ENCODE measurements at regions not wholly inside any gene's neighbourhood (a gene's known extent, or its start where the extent isn't known, plus 50 kb on each side); places are given as distances from the start of the nearest gene placed in this dataset.

DNA sequence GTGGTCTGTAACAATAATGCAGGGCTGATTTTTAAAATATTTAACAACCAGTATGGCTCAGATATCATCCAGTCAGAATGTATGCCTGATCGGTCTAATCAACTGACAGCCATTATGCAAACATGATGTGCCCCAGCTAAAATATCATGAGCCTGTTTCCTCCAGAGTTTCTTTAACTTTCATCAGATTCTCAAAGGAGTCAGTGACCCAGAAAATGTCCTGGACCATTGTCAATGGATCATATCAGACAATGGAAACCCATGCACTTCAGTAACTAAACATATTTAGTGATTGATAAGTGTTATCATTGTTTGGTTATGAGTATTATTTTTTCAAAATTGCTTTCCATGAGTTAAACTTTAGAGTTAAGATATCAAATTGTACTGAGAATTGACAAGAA, 173.5 kb downstream of the LMBRD1 start:
- Histone ChIP-seq H3K4me3 (no peak overlapping the region), H3K36me3 (no peaks in the 10 kb centered on the region), H3K4me1 (no peaks in the 10 kb centered on the region), H3K9me3 (no peaks in the 10 kb centered on the region), H3K27ac (no peak overlapping the region), H3K27me3 (no peaks in the 10 kb centered on the region)
- TF ChIP-seq POLR2AphosphoS5 (IDR thresholded peaks at IDR 0.05) (no peak), EP300 (IDR thresholded peaks at IDR 0.05; ENCODE audit: low read depth) (no peak), POLR2A (IDR thresholded peaks at IDR 0.05) (no peak)
- TF ChIP-seq, protein P1, sequence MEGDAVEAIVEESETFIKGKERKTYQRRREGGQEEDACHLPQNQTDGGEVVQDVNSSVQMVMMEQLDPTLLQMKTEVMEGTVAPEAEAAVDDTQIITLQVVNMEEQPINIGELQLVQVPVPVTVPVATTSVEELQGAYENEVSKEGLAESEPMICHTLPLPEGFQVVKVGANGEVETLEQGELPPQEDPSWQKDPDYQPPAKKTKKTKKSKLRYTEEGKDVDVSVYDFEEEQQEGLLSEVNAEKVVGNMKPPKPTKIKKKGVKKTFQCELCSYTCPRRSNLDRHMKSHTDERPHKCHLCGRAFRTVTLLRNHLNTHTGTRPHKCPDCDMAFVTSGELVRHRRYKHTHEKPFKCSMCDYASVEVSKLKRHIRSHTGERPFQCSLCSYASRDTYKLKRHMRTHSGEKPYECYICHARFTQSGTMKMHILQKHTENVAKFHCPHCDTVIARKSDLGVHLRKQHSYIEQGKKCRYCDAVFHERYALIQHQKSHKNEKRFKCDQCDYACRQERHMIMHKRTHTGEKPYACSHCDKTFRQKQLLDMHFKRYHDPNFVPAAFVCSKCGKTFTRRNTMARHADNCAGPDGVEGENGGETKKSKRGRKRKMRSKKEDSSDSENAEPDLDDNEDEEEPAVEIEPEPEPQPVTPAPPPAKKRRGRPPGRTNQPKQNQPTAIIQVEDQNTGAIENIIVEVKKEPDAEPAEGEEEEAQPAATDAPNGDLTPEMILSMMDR (IDR thresholded peaks at IDR 0.05), result no peak
- no peak for DNase-seq
- WGBS, 2 donors (ENCODE audit: low coverage in 1 of 2), result 0 to 94% methylated on average over 1 of the region's 1 CpG
- intact Hi-C loops (cut with DNase I; ENCODE audit: low total_unique reads), result no loop called here
- in situ Hi-C loops (cut with MboI; ENCODE audit: low pct_ligation_motif_present in 1 of 4, low pct_unique_long_range_greater_than_20kb in 1 of 4, low sequenced_read_pairs in 3 of 4), result no loop called here

DNA sequence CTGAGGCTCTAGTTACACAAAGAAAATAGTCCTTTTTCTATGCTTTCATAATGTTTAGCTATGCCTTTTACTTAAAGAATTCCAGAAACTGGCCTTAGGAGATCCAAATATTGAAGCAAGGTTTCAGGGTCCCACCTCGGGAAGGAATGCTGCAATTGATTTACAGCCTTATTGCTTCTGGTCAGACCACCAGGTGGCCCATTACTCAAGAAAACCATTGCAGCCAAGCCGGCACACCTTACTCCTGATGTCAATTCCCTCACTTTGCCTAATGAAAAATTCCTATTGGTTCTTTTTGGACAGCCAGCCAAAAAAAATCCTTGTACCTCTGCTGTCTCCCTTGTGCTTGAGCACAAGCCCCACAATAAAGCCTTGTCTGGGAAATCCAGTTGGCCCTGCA, 173.9 kb downstream of the LMBRD1 start:
- DNase-seq, result no peak
- in situ Hi-C loops (cut with MboI; ENCODE audit: low pct_ligation_motif_present in 1 of 4, low pct_unique_long_range_greater_than_20kb in 1 of 4, low sequenced_read_pairs in 3 of 4) (no loop called here), intact Hi-C loops (cut with DNase I; ENCODE audit: low total_unique reads) (no loop called here)
- Histone ChIP-seq H3K9me3 (no peaks in the 10 kb centered on the region), H3K4me3 (no peak overlapping the region), H3K27ac (no peak overlapping the region), H3K36me3 (no peaks in the 10 kb centered on the region), H3K27me3 (no peaks in the 10 kb centered on the region), H3K4me1 (no peaks in the 10 kb centered on the region)
- 14 to 56% methylated on average over 1 to 2 of the region's 2 CpGs for WGBS, 2 donors (ENCODE audit: low coverage in 1 of 2)
- TF ChIP-seq POLR2A (IDR thresholded peaks at IDR 0.05) (no peak), POLR2AphosphoS5 (IDR thresholded peaks at IDR 0.05) (no peak), EP300 (IDR thresholded peaks at IDR 0.05; ENCODE audit: low read depth) (no peak)
- TF ChIP-seq, protein P1 (IDR thresholded peaks at IDR 0.05), result no peak

DNA sequence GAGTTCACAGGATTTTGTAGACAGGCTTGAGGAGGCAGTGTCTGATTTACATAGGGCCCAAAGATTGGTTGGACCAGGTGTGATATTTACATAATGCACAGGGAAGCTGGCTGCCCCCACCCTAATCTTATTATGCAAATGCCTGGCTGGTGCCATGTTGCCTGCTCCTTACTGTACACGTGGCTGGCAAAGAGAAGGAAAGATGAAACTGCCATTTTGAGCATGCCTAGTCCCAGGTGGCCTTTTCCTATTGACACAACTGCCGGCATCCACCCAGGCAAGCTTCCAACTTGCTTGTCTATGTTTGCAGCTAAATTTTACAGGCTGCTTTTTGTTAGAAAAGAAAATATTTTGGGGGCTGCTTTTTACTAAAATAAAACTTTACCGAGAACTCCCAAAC, 174.6 kb downstream of the LMBRD1 start:
- Histone ChIP-seq H3K4me1 (no peaks in the 10 kb centered on the region), H3K9me3 (no peaks in the 10 kb centered on the region), H3K4me3 (no peak overlapping the region), H3K36me3 (no peaks in the 10 kb centered on the region), H3K27ac (no peak overlapping the region), H3K27me3 (no peaks in the 10 kb centered on the region)
- no peak for DNase-seq
- WGBS, 2 donors (ENCODE audit: low coverage in 1 of 2), result 67 to 79% methylated on average over 2 to 3 of the region's 3 CpGs
- in situ Hi-C loops (cut with MboI; ENCODE audit: low pct_ligation_motif_present in 1 of 4, low pct_unique_long_range_greater_than_20kb in 1 of 4, low sequenced_read_pairs in 3 of 4), result no loop called here
- TF ChIP-seq POLR2AphosphoS5 (IDR thresholded peaks at IDR 0.05) (no peak), POLR2A (IDR thresholded peaks at IDR 0.05) (no peak), EP300 (IDR thresholded peaks at IDR 0.05; ENCODE audit: low read depth) (no peak)
- TF ChIP-seq, protein P1 (IDR thresholded peaks at IDR 0.05), result no peak
- intact Hi-C loops (cut with DNase I; ENCODE audit: low total_unique reads), result no loop called here

DNA sequence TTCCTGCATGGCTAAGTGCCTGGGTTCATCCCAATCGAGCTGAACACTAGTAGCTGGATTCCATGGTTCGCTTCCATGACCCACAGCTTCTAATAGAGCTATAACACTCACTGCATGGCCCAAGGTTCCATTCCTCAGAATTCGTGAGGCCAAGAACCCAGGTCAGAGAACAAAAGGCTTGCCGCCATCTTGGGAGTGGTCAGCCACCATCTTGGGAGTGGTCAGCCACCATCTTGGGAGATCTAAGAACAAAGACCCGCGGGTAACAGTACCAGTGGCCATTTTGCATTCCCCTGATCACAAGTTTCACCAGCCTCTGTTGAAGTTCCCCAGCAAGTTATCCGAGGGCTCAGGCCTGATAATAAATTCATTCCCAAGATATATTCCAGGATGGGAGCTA, 179.6 kb downstream of the LMBRD1 start:
- no peak overlapping the region for H3K27ac ChIP-seq
- H3K4me3 ChIP-seq, result no peak overlapping the region
- H3K36me3 ChIP-seq, result no peaks in the 10 kb centered on the region
- WGBS, 2 donors (ENCODE audit: low coverage in 1 of 2), result 89% methylated on average over 7 of the region's 7 CpGs; no CpG with 5 or more reads in 1 of the 2 donors
- no peaks in the 10 kb centered on the region for H3K4me1 ChIP-seq
- H3K27me3 ChIP-seq, result no peaks in the 10 kb centered on the region
- in situ Hi-C loops (cut with MboI; ENCODE audit: low pct_ligation_motif_present in 1 of 4, low pct_unique_long_range_greater_than_20kb in 1 of 4, low sequenced_read_pairs in 3 of 4), result no loop called here
- no peak for TF ChIP-seq POLR2AphosphoS5 (IDR thresholded peaks at IDR 0.05)
- TF ChIP-seq EP300 (IDR thresholded peaks at IDR 0.05; ENCODE audit: low read depth), result no peak
- no peak for TF ChIP-seq POLR2A (IDR thresholded peaks at IDR 0.05)
- TF ChIP-seq, protein P1 (IDR thresholded peaks at IDR 0.05), result no peak
- no peaks in the 10 kb centered on the region for H3K9me3 ChIP-seq
- intact Hi-C loops (cut with DNase I; ENCODE audit: low total_unique reads), result no loop called here
- no peak for DNase-seq

Data from transverse colon (tissue), 4 donors.